HG03558 (cell line): ENCODE measurements at regions not wholly inside any gene's neighbourhood (a gene's known extent, or its start where the extent isn't known, plus 50 kb on each side); places are given as distances from the start of the nearest gene placed in this dataset.

ENCODE experiments used
- ATAC-seq: cut with Tn5 transposase; IDR thresholded peaks from one replicate; pipeline ENCODE4 v1.9.1; 2021; ENCODE audit warnings: moderate number of reproducible peaks; ENCODE audit not compliant: unreplicated experiment; ENCODE audit errors: extremely low read depth

DNA sequence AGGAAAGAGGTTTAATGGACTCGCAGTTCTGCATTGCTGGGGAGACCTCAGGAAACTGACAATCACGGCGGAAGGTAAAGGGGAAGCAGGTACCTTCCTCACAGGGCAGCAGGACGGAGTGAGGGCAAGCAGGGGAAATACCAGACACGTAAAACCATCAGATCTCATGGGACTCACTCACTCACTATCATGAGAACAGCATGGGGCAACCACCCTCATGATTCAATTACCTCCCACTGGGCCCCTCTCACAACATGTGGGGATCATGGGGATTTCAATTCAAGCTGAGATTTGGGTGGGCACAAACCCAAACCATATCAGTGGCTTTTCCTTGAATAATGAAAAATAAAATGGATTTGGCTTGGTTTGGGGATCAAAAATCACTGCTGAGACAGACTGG lies 380.5 kb downstream of the VRK1 start:
- no peak for ATAC-seq

DNA sequence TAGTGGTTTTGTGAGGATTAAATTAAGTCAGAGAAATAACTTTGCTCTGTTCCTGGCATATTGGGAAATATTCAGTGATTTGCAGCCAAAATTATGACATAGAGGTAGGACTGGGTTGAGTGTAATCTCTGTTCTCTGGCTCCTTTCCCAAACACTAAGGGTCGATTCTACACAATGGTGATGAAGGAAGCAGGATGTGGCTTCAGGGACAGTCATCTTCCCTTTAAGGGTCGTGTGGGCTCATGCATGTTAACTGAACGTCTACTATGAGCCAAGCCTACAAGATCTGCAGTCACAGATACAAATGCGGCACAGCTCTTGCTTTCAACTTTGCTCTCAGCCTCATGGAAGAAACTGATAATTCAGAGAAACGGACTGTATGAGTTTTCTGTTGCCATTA lies 381.6 kb downstream of the VRK1 start:
- ATAC-seq = no peak

DNA sequence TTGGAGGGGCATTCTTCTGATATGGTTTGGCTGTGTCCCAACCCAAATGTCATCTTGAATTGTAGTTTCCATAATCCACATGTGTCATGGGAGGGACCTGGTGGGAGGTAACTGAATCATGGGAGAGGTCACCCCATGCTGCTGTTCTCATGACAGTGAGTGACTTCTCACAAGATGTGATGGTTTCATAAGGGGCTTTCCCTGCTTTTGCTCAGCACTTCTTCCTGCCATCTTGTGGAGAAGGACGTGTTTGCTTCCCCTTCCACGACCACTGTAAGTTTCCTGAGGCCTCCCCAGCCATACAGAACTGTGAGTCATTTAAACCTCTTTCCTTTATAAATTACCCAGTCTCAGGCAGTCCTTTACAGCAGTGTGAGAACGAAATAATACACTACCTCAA lies 382.4 kb downstream of the VRK1 start:
- ATAC-seq = no peak

- ATAC-seq = no peak
Observed at GRCh38 chr14:97180304-97181200, 383.4 kb downstream of the VRK1 start.

- ATAC-seq = no peak
Observed at GRCh38 chr14:97185186-97185585, 388.0 kb downstream of the VRK1 start.

DNA sequence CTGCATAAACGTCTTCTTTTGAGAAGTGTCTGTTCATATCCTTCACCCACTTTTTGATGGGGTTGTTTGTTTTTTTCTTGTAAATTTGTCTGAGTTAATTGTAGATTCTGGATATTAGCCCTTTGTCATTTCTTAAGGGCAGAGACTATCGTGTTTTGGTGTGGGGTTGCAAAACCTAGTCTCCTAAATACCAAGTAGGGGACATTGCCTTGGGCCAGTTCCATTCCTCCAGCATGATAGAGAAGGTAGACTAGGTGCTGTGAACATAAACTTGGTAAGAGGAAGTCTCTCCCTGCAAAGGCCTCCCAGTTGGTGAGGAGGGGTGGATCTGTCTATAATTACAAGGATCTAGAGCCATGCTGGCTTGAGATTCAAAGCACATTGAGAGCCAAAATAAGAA lies 390.7 kb downstream of the VRK1 start:
- no peak for ATAC-seq

DNA sequence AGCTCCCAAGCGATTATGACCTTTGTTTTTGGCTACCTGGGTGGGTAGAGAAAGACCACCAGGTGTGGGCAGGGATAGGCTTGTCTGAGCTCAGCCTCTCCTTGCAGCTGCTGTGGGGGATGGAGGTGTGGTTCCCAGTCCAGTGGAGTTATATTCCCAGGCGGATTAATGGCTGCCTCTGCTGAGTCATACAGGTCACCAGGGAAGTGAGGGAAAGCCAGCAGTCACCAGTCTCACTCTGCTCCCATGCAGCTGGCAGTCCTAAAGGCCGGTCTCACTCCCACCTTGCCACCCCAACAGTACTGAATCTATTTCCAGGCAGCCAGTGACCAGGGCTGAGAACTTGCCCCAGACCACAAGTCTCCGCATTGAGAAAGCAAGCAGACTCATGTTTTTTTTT lies 399.2 kb downstream of the VRK1 start:
- ATAC-seq = no peak

- ATAC-seq = no peak
Observed at GRCh38 chr14:97198813-97199212, 401.6 kb downstream of the VRK1 start.

DNA sequence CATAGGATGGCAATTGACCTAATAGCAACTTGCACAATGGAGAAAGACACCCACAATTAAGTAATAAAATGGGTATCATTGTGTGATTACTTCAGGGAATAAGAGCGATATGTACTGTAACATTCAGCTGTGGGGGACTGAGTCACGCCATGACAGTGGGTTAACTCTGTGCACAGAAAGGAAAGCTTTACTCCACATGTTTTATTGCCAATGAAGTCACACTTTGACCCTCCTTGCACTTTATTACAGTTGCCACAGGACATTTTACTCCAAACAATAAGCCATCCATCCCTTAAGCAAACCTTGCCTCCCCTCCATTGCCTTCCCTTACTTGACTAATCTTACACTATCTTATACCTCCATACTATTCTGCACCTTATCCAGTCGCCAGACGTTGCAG lies 403.1 kb downstream of the VRK1 start:
- no peak for ATAC-seq

DNA sequence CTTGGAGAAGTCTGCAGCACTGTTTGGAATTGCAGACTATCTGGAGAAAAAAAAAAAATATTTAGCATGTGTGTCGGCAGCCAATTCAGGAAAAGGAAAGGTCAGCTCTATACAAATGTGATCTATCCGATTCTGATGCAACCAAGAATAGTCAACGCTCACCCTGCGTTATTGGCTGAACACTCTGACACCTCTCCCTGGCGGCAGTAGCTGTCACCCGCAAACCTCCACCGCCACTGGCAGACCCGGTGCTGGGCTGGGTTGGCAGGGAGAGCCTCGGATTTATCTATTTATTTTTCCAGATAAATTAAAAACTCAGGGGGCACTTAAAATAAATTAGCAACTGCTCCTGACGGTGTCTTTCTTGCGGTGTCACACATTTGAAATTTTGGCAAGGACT lies 409.7 kb downstream of the VRK1 start:
- ATAC-seq = no peak

GRCh38 chr14:97210202-97210601 lies 413.0 kb downstream of the VRK1 start:
- no peak for ATAC-seq

DNA sequence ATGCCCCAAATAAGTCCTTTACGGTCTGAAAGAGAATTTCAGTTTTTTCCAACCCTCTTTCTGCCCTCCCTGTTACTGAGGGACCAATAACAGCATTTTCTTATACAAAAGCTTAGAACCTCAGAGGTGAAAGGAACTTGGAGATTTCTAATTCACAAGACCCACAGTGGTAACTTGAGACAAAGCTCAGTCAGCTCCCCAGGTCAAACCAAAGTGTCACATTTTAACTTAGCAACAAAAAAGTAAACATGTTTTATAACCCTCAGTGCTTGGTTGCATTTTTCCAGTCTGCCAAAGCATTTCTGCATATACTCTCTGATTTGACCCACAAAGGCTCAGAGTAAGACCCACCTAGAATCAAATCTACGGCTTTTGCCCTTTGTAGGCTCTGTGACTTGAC lies 415.2 kb downstream of the VRK1 start:
- ATAC-seq = no peak

- no peak for ATAC-seq
Observed at GRCh38 chr14:97213720-97214119, 416.5 kb downstream of the VRK1 start.

GRCh38 chr14:97215263-97215969 lies 418.2 kb downstream of the VRK1 start:
- no peak for ATAC-seq

DNA sequence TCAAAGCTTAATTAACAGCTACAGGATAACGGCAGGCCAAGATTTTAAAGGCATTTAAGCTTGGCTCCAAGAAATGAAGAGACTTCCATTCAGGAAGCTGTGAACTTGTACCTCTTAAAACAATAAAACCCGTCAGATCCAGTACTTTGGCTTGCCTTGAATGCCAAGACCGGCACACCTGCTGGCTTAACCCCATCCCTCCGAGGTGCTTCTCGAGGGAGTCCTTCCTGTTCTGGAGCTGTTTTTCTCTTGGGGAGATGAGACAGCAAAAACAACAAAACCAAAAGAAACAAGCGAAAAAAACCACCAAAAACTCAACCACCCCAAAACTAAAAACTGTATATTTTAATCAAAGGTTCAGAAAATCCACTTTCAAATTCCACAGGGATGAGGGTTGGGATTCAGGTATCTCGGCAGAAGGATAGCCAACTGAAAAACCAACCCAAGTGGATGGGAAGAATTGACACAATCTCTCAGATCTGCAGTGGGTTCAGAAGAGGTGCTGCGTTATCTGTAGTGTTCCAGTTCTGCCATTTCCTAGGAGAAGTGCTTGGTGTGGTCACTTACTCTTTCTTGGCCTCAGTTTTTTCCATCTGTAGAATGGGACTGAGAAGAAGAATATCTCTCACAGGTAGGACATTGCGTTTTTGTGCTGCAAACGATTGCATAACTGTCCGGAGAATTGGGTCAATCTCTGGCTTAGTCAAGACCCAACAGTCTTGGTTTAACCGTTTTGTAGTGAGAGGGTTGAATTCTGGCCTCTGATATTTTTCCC lies 420.1 kb downstream of the VRK1 start:
- no peak for ATAC-seq

- no peak for ATAC-seq
Observed at GRCh38 chr14:97218274-97218673, 421.1 kb downstream of the VRK1 start.

- no peak for ATAC-seq
Observed at GRCh38 chr14:97218691-97219430, 421.7 kb downstream of the VRK1 start.

- no peak for ATAC-seq
Observed at GRCh38 chr14:97219431-97220017, 422.3 kb downstream of the VRK1 start.

- no peak for ATAC-seq
Observed at GRCh38 chr14:97221572-97222285, 424.5 kb downstream of the VRK1 start.
